Smooth muscle cell (in vitro differentiated cells): ENCODE measurements at regions not wholly inside any gene's neighbourhood (a gene's known extent, or its start where the extent isn't known, plus 50 kb on each side); places are given as distances from the start of the nearest gene placed in this dataset.

ENCODE experiments used
- DNase-seq: peaks from one replicate; lab custom pipeline; 2025; ENCODE audit not compliant: unreplicated experiment; lab: John Stamatoyannopoulos, UW
- H2AFZ ChIP-seq: fragments of 200-600 bp; sonication (generic); 2 replicates; pipeline ENCODE4 v1.6.0; 2016; ENCODE audit warnings: antibody characterized with exemption, low read depth, mild to moderate bottlenecking
- H3F3A ChIP-seq: fragments of 200-600 bp; sonication (generic); 2 replicates; pipeline ENCODE4 v1.6.0; 2017; ENCODE audit warnings: antibody characterized with exemption, low read depth
- H3K27ac ChIP-seq: fragments of 200-600 bp; sonication (generic); 2 replicates; pipeline ENCODE4 v1.5.1; 2016; ENCODE audit warnings: low read depth, mild to moderate bottlenecking
- H3K27me3 ChIP-seq: fragments of 200-600 bp; sonication (generic); 2 replicates; pipeline ENCODE4 v1.6.1; 2016; ENCODE audit warnings: low read depth, mild to moderate bottlenecking
- H3K36me3 ChIP-seq: fragments of 200-600 bp; sonication (generic); 2 replicates; pipeline ENCODE4 v1.5.1; 2016; ENCODE audit warnings: low read depth
- H3K4me1 ChIP-seq: fragments of 200-600 bp; sonication (generic); 2 replicates; pipeline ENCODE4 v1.5.1; 2016; ENCODE audit warnings: low read depth
- H3K4me2 ChIP-seq: fragments of 200-600 bp; sonication (generic); 2 replicates; pipeline ENCODE4 v1.6.0; 2016; ENCODE audit warnings: mild to moderate bottlenecking
- H3K4me3 ChIP-seq: fragments of 200-600 bp; sonication (generic); 2 replicates; pipeline ENCODE4 v1.5.1; 2016; ENCODE audit warnings: mild to moderate bottlenecking
- H3K79me2 ChIP-seq: fragments of 200-600 bp; sonication (generic); 2 replicates; pipeline ENCODE4 v1.6.0; 2016; ENCODE audit warnings: low read depth, mild to moderate bottlenecking
- H3K9ac ChIP-seq: fragments of 200-600 bp; sonication (generic); 2 replicates; pipeline ENCODE4 v1.6.0; 2016; ENCODE audit warnings: low read depth
- H3K9me3 ChIP-seq: fragments of 200-600 bp; sonication (generic); replicated peaks from 2 replicates; pipeline ENCODE4 v1.5.1; 2016; ENCODE audit warnings: low read depth
- H4K20me1 ChIP-seq: fragments of 200-600 bp; sonication (generic); 2 replicates; pipeline ENCODE4 v1.6.0; 2016; ENCODE audit warnings: low read depth
- CTCF ChIP-seq: fragments of 200-600 bp; sonication (generic); IDR thresholded peaks from 2 replicates; pipeline ENCODE4 v1.5.1; 2017; ENCODE audit warnings: borderline replicate concordance, mild to moderate bottlenecking, antibody characterized with exemption; ENCODE audit not compliant: insufficient read depth, poor library complexity, severe bottlenecking
- WGBS: methylation state at CpG from one replicate; pipeline ENCODE4 v1.1.7; 2016; ENCODE audit warnings: low lambda C conversion rate; 5-methylcytosine and 5-hydroxymethylcytosine counted together

- no peak for TF ChIP-seq CTCF
- no peak overlapping the region for H3K27ac ChIP-seq
- WGBS, result 74% methylated on average over 2 of the region's 2 CpGs
- no peak overlapping the region for H3K4me2 ChIP-seq
- H3F3A ChIP-seq, result no peaks in the 10 kb centered on the region
- H3K27me3 ChIP-seq, result no peaks in the 10 kb centered on the region
- DNase-seq, result no peak
- H3K79me2 ChIP-seq, result no peaks in the 10 kb centered on the region
- H3K9me3 ChIP-seq, result no peaks in the 10 kb centered on the region
- H3K4me1 ChIP-seq, result no peaks in the 10 kb centered on the region
- peak overlapping the region; percentile 36 for H2AFZ ChIP-seq
- no peak overlapping the region for H3K9ac ChIP-seq
- H4K20me1 ChIP-seq, result no peaks in the 10 kb centered on the region
- no peak overlapping the region for H3K4me3 ChIP-seq
- no peaks in the 10 kb centered on the region for H3K36me3 ChIP-seq
Measured at GRCh38 chr7:46802479-46802878, 779.4 kb downstream of the TNS3 start.

GRCh38 chr7:46791188-46791587, 790.7 kb downstream of the TNS3 start:
- TF ChIP-seq CTCF, result no peak
- peaks cover 8% of the 10 kb centered on the region for H3F3A ChIP-seq
- no peak overlapping the region for H3K9ac ChIP-seq
- WGBS, result no CpG with 5 or more reads among the region's 1 CpG
- no peak overlapping the region for H3K27ac ChIP-seq
- H2AFZ ChIP-seq, result no peak overlapping the region
- H4K20me1 ChIP-seq, result no peaks in the 10 kb centered on the region
- H3K27me3 ChIP-seq, result no peaks in the 10 kb centered on the region
- no peak for DNase-seq
- no peaks in the 10 kb centered on the region for H3K79me2 ChIP-seq
- H3K4me2 ChIP-seq, result no peak overlapping the region
- H3K36me3 ChIP-seq, result no peaks in the 10 kb centered on the region
- H3K4me1 ChIP-seq, result peaks cover 5% of the 10 kb centered on the region
- H3K4me3 ChIP-seq, result no peak overlapping the region
- H3K9me3 ChIP-seq, result no peaks in the 10 kb centered on the region

GRCh38 chr7:46786995-46787394, 794.9 kb downstream of the TNS3 start:
- WGBS, result 92% methylated on average over 3 of the region's 3 CpGs
- Histone ChIP-seq H3K4me1 (peaks cover 7% of the 10 kb centered on the region), H2AFZ (no peak overlapping the region), H3K4me3 (no peak overlapping the region), H3K27me3 (no peaks in the 10 kb centered on the region), H3K79me2 (no peaks in the 10 kb centered on the region), H3K4me2 (no peak overlapping the region), H4K20me1 (no peaks in the 10 kb centered on the region), H3K36me3 (no peaks in the 10 kb centered on the region), H3K9me3 (no peaks in the 10 kb centered on the region), H3K27ac (no peak overlapping the region), H3K9ac (no peak overlapping the region), H3F3A (peaks cover 13% of the 10 kb centered on the region)
- TF ChIP-seq CTCF, result no peak
- no peak for DNase-seq

- peaks cover 7% of the 10 kb centered on the region for H3K4me1 ChIP-seq
- TF ChIP-seq CTCF, result peak; percentile 13
- peaks cover 13% of the 10 kb centered on the region for H3F3A ChIP-seq
- WGBS, result 56% methylated on average over 8 of the region's 8 CpGs
- H3K4me2 ChIP-seq, result peak overlapping the region; percentile 23
- H3K27me3 ChIP-seq, result no peaks in the 10 kb centered on the region
- peak overlapping the region; percentile 32 for H3K27ac ChIP-seq
- no peaks in the 10 kb centered on the region for H4K20me1 ChIP-seq
- no peak for DNase-seq
- no peaks in the 10 kb centered on the region for H3K36me3 ChIP-seq
- no peak overlapping the region for H3K9ac ChIP-seq
- H2AFZ ChIP-seq, result peak overlapping the region; percentile 64
- no peaks in the 10 kb centered on the region for H3K79me2 ChIP-seq
- no peaks in the 10 kb centered on the region for H3K9me3 ChIP-seq
- no peak overlapping the region for H3K4me3 ChIP-seq
Measured at GRCh38 chr7:46786221-46786954, 795.5 kb downstream of the TNS3 start.
